Stomach (tissue), 8 donors: ENCODE measurements at regions not wholly inside any gene's neighbourhood (a gene's known extent, or its start where the extent isn't known, plus 50 kb on each side); places are given as distances from the start of the nearest gene placed in this dataset.

ENCODE experiments used
- DNase-seq, 2 donors: peaks; one replicate each; pipeline versions ENCODE4 v3.0.0 to v3.0.0-alpha.2; 2013 to 2019
- H3K27ac ChIP-seq, 5 donors: fragments of 200-600 bp in 4 of 5; sonication (generic) in 4 of 5; one replicate each; pipeline ENCODE4 v1.5.1; 2013 to 2019; ENCODE audit warnings: mild to moderate bottlenecking in 1 of 5, moderate library complexity in 1 of 5
- H3K27me3 ChIP-seq, 3 donors: fragments of 200-600 bp; sonication (generic); one replicate each; pipeline ENCODE4 v1.5.1; 2017 to 2019; ENCODE audit warnings: mixed run types in 1 of 3
- H3K36me3 ChIP-seq, 4 donors: fragments of 200-600 bp; sonication (generic); 1 replicate in 3 of 4; 2 replicates in 1 of 4; pipeline ENCODE4 v1.5.1; 2016 to 2019
- H3K4me1 ChIP-seq, 4 donors: fragments of 200-600 bp; sonication (generic); one replicate each; pipeline ENCODE4 v1.5.1; 2016 to 2019
- H3K4me3 ChIP-seq, 4 donors: fragments of 200-600 bp; sonication (generic) in 3 of 4; one replicate each; pipeline ENCODE4 v1.5.1; 2016 to 2019; ENCODE audit warnings: mild to moderate bottlenecking in 1 of 4
- H3K9me3 ChIP-seq, 4 donors: fragments of 200-600 bp; sonication (generic); one replicate each; pipeline ENCODE4 v1.5.1; 2016 to 2019
- CTCF ChIP-seq, 7 experiments: fragments of 450-650 bp in 4 of 7; fragments of 200-600 bp in 3 of 7; sonication (generic) in 3 of 7; IDR thresholded peaks; one replicate each; pipeline ENCODE4 v1.5.1; 2016 to 2019; ENCODE audit warnings: antibody characterized with exemption in 7 of 7, control low read depth in 2 of 7, mild to moderate bottlenecking in 1 of 7
- EP300 ChIP-seq: sonication (generic); formaldehyde crosslinking; IDR thresholded peaks from one replicate; pipeline ENCODE4 v1.6.1; 2017; ENCODE audit warnings: antibody characterized with exemption
- POLR2A ChIP-seq, 4 donors: fragments of 450-650 bp; IDR thresholded peaks; one replicate each; pipeline ENCODE4 v1.6.1; 2016; ENCODE audit warnings: antibody characterized with exemption in 4 of 4, control low read depth in 2 of 4, mild to moderate bottlenecking in 1 of 4, moderate library complexity in 1 of 4
- POLR2AphosphoS5 ChIP-seq, 3 donors: sonication (generic); formaldehyde crosslinking; IDR thresholded peaks; one replicate each; pipeline ENCODE4 v1.6.1; 2016; ENCODE audit warnings: antibody characterized with exemption in 3 of 3
- WGBS, 5 donors: extraction: QIAGEN DNeasy Blood & Tissue Kit in 3 of 5; methylation state at CpG; one replicate each; pipeline versions ENCODE4 v1.1.5 to v1.1.7; 2013 to 2018; 5-methylcytosine and 5-hydroxymethylcytosine counted together
- intact Hi-C: fragments of 100-400 bp; cut with DNase I; formaldehyde crosslinking; loops from one replicate; pipeline ENCODE4 v1.15.1; 2023; ENCODE audit warnings: low total_unique reads
- donor health status: healthy with polysubstance abuse.
- donor health status: Bipolar disorder and iron deficiency.
- donor health status: healthy.

GRCh38 chr3:35320646-35321407 lies 318.5 kb upstream of the ARPP21 start:
- Histone ChIP-seq H3K4me3 (no peak overlapping the region), H3K4me1 (no peaks in the 10 kb centered on the region), H3K9me3 (peaks cover 0 to 16% (median 13%) of the 10 kb centered on the region in 4 donors), H3K27me3 (no peaks in the 10 kb centered on the region), H3K27ac (no peak overlapping the region), H3K36me3 (no peaks in the 10 kb centered on the region)
- intact Hi-C loops, result no loop called here
- TF ChIP-seq POLR2A (IDR thresholded peaks at IDR 0.05) (no peak), EP300 (no peak), POLR2AphosphoS5 (IDR thresholded peaks at IDR 0.05) (no peak), CTCF (IDR thresholded peaks at IDR 0.05) (no peak)
- DNase-seq, result no peak
- 47 to 75% (median 59%) methylated on average over 1 of the region's 1 CpG for WGBS, 5 donors

- intact Hi-C loops, result no loop called here
- WGBS, 5 donors, result 44 to 80% (median 59%) methylated on average over 4 of the region's 4 CpGs
- no peak for DNase-seq
These were observed 317.3 kb upstream of the ARPP21 start for GRCh38 chr3:35322070-35322469.

GRCh38 chr3:35335703-35336102 lies 303.6 kb upstream of the ARPP21 start:
- no peak overlapping the region for H3K27ac ChIP-seq

More at GRCh38 chr3:35322070-35322469, 317.3 kb upstream of the ARPP21 start:
- TF ChIP-seq POLR2AphosphoS5 (IDR thresholded peaks at IDR 0.05), result no peak
- no peak for TF ChIP-seq CTCF (IDR thresholded peaks at IDR 0.05)
- TF ChIP-seq EP300, result no peak
- no peak for TF ChIP-seq POLR2A (IDR thresholded peaks at IDR 0.05)
- no peaks in the 10 kb centered on the region for H3K36me3 ChIP-seq
- H3K4me3 ChIP-seq, result no peak overlapping the region
- H3K27me3 ChIP-seq, result no peaks in the 10 kb centered on the region
- no peaks in the 10 kb centered on the region for H3K4me1 ChIP-seq
- peaks cover 0 to 16% (median 13%) of the 10 kb centered on the region in 4 donors for H3K9me3 ChIP-seq
- H3K27ac ChIP-seq, result no peak overlapping the region

GRCh38 chr3:35336601-35337000 lies 302.7 kb upstream of the ARPP21 start:
- Histone ChIP-seq H3K27me3 (no peaks in the 10 kb centered on the region), H3K4me3 (no peak overlapping the region), H3K27ac (no peak overlapping the region), H3K36me3 (no peaks in the 10 kb centered on the region), H3K4me1 (no peaks in the 10 kb centered on the region), H3K9me3 (no peaks in the 10 kb centered on the region)
- intact Hi-C loops, result no loop called here
- DNase-seq, result peak in 1 of 2 donors; percentile 4
- TF ChIP-seq CTCF (IDR thresholded peaks at IDR 0.05), result no peak

More at GRCh38 chr3:35335703-35336102, 303.6 kb upstream of the ARPP21 start:
- Histone ChIP-seq H3K9me3 (no peaks in the 10 kb centered on the region), H3K27me3 (no peaks in the 10 kb centered on the region), H3K4me3 (no peak overlapping the region), H3K4me1 (no peaks in the 10 kb centered on the region), H3K36me3 (no peaks in the 10 kb centered on the region)
- no peak for DNase-seq
- TF ChIP-seq POLR2AphosphoS5 (IDR thresholded peaks at IDR 0.05) (no peak), CTCF (IDR thresholded peaks at IDR 0.05) (no peak), POLR2A (IDR thresholded peaks at IDR 0.05) (no peak), EP300 (no peak)
- intact Hi-C loops, result no loop called here
- WGBS, 5 donors, result 69 to 92% (median 84%) methylated on average over 3 of the region's 3 CpGs
